Lung (tissue), 11 donors: ENCODE measurements at regions not wholly inside any gene's neighbourhood (a gene's known extent, or its start where the extent isn't known, plus 50 kb on each side); places are given as distances from the start of the nearest gene placed in this dataset.

Experiments used
- ATAC-seq: fragments of 200-7000 bp; cut with Tn5 transposase; one replicate; pipeline ENCODE4 v1.9.1; 2020; ENCODE audit warnings: moderate number of reproducible peaks; ENCODE audit not compliant: insufficient read depth, low FRiP score
- DNase-seq, 3 donors: peaks; one replicate each; pipeline ENCODE4 v3.0.0-alpha.2; 2013 to 2017
- H3K27ac ChIP-seq, 2 donors: one replicate each; pipeline ENCODE4 v1.5.1; 2013; ENCODE audit warnings: mild to moderate bottlenecking in 2 of 2, moderate library complexity in 2 of 2, control low read depth in 1 of 2, inconsistent platforms in 1 of 2, low read depth in 1 of 2, low read length in 1 of 2
- H3K27me3 ChIP-seq, 3 donors: one replicate each; pipeline ENCODE4 v1.5.1; 2013; ENCODE audit warnings: low read length in 2 of 3; ENCODE audit not compliant: control insufficient read depth in 3 of 3, insufficient read depth in 3 of 3
- H3K36me3 ChIP-seq, 4 donors: one replicate each; pipeline ENCODE4 v1.5.1; 2013; ENCODE audit warnings: low read length in 4 of 4, mild to moderate bottlenecking in 1 of 4, moderate library complexity in 1 of 4; ENCODE audit not compliant: control insufficient read depth in 4 of 4, insufficient read depth in 4 of 4
- H3K4me1 ChIP-seq, 5 donors: one replicate each; pipeline ENCODE4 v1.5.1; 2013; ENCODE audit warnings: low read length in 5 of 5, mild to moderate bottlenecking in 2 of 5, moderate library complexity in 1 of 5; ENCODE audit not compliant: control insufficient read depth in 5 of 5, insufficient read depth in 5 of 5
- H3K4me3 ChIP-seq: one replicate; pipeline ENCODE4 v1.5.1; 2013; ENCODE audit warnings: mild to moderate bottlenecking, control low read depth, moderate library complexity
- H3K9ac ChIP-seq, 2 donors: one replicate each; pipeline ENCODE4 v1.5.1; 2013; ENCODE audit warnings: low read length in 2 of 2, control low read depth in 1 of 2; ENCODE audit not compliant: insufficient read depth in 1 of 2
- H3K9me3 ChIP-seq, 4 donors: one replicate each; pipeline ENCODE4 v1.5.1; 2013; ENCODE audit warnings: low read length in 3 of 4, mild to moderate bottlenecking in 1 of 4, moderate library complexity in 1 of 4; ENCODE audit not compliant: control insufficient read depth in 4 of 4, insufficient read depth in 3 of 4
- WGBS, 2 donors: extraction: QIAGEN DNeasy Blood & Tissue Kit; methylation state at CpG; one replicate each; pipeline ENCODE4 v1.1.7; 2013; 5-methylcytosine and 5-hydroxymethylcytosine counted together
- TF ChIP-seq, protein P1 (sequence below): IDR thresholded peaks from 2 replicates; pipeline ENCODE4 v1.5.1; 2012; ENCODE audit warnings: mild to moderate bottlenecking; ENCODE audit errors: control extremely low read depth, extremely low read depth
- donor health status: control.
- donor health status: control.
- donor health status: Bipolar disorder and iron deficiency.
- donor health status: healthy.
- donor health status: DM: yes; HTN: yes; CAD: no.

DNA sequence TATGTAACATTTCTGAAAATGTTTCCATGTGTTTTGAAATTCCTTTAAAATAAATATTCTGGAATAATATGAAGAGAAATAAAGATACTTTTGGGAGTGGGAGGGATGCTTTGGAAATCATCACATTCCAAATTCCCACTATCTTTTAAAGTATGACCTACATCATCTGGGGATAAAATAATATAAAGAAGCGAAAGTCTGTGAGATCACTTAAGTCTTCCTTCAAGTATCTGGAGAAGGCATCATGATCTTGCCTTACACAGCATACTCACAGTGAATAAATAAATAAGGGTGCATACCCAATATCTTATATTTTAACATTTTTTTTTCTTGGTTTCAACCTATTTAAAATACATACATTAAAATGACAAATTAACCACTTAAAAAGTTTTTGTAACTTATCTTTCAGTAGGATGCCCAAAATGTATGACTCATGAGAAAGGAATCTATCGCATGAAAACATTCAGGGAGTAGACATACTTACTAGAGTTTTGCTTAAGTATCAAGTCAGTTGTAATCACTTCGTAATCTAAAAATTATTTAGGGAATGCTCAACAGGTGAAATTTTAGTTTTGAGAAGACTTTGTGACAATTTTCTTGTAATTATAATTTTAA, 248.3 kb upstream of the COL3A1 start:
- WGBS, 2 donors: 64 to 73% methylated on average over 3 of the region's 3 CpGs
- DNase-seq (no peak), ATAC-seq (no peak)

DNA sequence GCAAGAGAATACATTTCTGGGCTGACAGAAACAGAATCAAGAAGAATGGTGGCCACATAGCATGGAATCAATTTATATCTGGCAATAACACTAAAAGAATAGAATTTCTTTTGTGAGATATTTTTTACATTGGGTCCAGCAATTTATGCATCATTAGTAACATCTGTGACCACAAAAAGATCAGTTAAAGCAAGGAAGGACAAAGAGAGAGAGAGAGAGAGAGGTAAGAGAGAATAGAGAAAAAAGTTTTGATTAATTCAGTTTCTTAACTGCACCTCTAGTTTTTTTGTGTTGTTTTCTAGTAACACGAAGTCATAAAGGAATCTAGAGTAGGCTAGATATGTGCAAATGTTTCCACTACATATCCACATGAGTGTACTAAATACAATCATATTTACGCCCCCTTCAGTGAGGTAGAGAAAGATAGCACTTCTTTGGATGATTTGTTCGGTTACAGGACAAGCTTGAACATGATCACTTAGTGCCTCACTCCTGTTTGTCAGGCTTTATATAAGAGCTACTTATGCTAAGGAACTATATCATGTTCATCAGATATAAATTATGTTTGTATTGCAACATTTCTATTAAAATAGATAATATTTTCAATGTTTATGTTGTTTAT, 247.4 kb upstream of the COL3A1 start:
- H3K36me3 ChIP-seq: no peaks in the 10 kb centered on the region
- DNase-seq (no peak), ATAC-seq (no peak)
- no peak overlapping the region for H3K27ac ChIP-seq
- TF ChIP-seq, protein P1, sequence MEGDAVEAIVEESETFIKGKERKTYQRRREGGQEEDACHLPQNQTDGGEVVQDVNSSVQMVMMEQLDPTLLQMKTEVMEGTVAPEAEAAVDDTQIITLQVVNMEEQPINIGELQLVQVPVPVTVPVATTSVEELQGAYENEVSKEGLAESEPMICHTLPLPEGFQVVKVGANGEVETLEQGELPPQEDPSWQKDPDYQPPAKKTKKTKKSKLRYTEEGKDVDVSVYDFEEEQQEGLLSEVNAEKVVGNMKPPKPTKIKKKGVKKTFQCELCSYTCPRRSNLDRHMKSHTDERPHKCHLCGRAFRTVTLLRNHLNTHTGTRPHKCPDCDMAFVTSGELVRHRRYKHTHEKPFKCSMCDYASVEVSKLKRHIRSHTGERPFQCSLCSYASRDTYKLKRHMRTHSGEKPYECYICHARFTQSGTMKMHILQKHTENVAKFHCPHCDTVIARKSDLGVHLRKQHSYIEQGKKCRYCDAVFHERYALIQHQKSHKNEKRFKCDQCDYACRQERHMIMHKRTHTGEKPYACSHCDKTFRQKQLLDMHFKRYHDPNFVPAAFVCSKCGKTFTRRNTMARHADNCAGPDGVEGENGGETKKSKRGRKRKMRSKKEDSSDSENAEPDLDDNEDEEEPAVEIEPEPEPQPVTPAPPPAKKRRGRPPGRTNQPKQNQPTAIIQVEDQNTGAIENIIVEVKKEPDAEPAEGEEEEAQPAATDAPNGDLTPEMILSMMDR: no peak
- no peak overlapping the region for H3K9ac ChIP-seq
- H3K9me3 ChIP-seq: no peaks in the 10 kb centered on the region
- H3K27me3 ChIP-seq: no peaks in the 10 kb centered on the region
- H3K4me1 ChIP-seq: peaks cover 0 to 10% (median 0%) of the 10 kb centered on the region in 5 donors
- 76 to 83% methylated on average over 3 of the region's 3 CpGs for WGBS, 2 donors
- no peak overlapping the region for H3K4me3 ChIP-seq

More for the DNA sequence above, 248.3 kb upstream of the COL3A1 start:
- H3K4me1 ChIP-seq: peaks cover 0 to 16% (median 0%) of the 10 kb centered on the region in 5 donors
- TF ChIP-seq, protein P1: no peak
- no peaks in the 10 kb centered on the region for H3K36me3 ChIP-seq
- H3K4me3 ChIP-seq: no peak overlapping the region
- no peak overlapping the region for H3K9ac ChIP-seq
- no peak overlapping the region for H3K27ac ChIP-seq
- H3K27me3 ChIP-seq: no peaks in the 10 kb centered on the region
- H3K9me3 ChIP-seq: no peaks in the 10 kb centered on the region

DNA sequence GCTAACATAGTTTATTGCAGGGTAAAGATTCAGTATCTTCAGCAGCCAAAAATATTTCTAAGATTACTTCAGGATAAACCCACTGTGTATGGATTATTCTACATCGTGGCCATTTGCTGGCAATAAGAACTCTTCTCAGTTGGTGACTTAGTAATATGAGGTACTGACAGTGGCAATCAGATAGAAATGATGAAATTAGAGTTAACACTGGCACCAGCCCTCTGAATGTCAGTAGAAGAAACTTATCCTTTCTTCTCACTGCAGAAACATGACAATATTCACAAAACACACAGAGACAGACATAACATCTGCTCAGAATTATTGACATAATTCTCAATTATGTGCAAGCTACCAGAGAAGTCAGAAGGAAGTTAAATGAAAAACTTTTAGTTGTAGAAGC, 246.3 kb upstream of the COL3A1 start:
- ATAC-seq (no peak), DNase-seq (no peak)
- no peaks in the 10 kb centered on the region for H3K36me3 ChIP-seq
- TF ChIP-seq, protein P1: no peak
- H3K4me1 ChIP-seq: no peaks in the 10 kb centered on the region
- no peak overlapping the region for H3K4me3 ChIP-seq
- no peak overlapping the region for H3K9ac ChIP-seq
- H3K27me3 ChIP-seq: no peaks in the 10 kb centered on the region
- whole genome bisulfite sequencing, 2 donors: 55 to 77% methylated on average over 1 of the region's 1 CpG
- no peak overlapping the region for H3K27ac ChIP-seq
- no peaks in the 10 kb centered on the region for H3K9me3 ChIP-seq
